Astrocyte (in vitro differentiated cells and primary cell): ENCODE measurements at regions not wholly inside any gene's neighbourhood (a gene's known extent, or its start where the extent isn't known, plus 50 kb on each side); places are given as distances from the start of the nearest gene placed in this dataset.

Experiments used
- DNase-seq: peaks from one replicate; pipeline ENCODE4 v3.0.0-alpha.2; 2010; ENCODE audit warnings: low read depth
- FAIRE-seq: peaks from 2 replicates; lab custom pipeline; 2011; peaks lifted over from hg19 to GRCh38; lab: Jason Lieb, UNC
- H2AFZ ChIP-seq: 2 replicates; pipeline ENCODE4 v1.6.0; 2012; ENCODE audit warnings: low read depth, low read length, inconsistent platforms
- H3K27ac ChIP-seq: 2 replicates; pipeline ENCODE4 v1.5.1; 2011; ENCODE audit warnings: low read depth, low read length, inconsistent platforms
- H3K27me3 ChIP-seq: 2 replicates; pipeline ENCODE4 v1.6.0; 2011; ENCODE audit warnings: low read length, inconsistent platforms; ENCODE audit not compliant: insufficient read depth
- H3K36me3 ChIP-seq: 2 replicates; pipeline ENCODE4 v1.5.1; 2011; ENCODE audit warnings: low read length, inconsistent platforms; ENCODE audit not compliant: insufficient read depth
- H3K4me1 ChIP-seq: 2 replicates; pipeline ENCODE4 v1.5.1; 2011; ENCODE audit warnings: low read length, inconsistent platforms; ENCODE audit not compliant: insufficient read depth
- H3K4me2 ChIP-seq: 2 replicates; pipeline ENCODE4 v1.6.0; 2012; ENCODE audit warnings: low read length, inconsistent platforms
- H3K4me3 ChIP-seq: 2 replicates; pipeline ENCODE4 v1.5.1; 2011; ENCODE audit warnings: low read depth, mild to moderate bottlenecking, low read length, inconsistent platforms; ENCODE audit not compliant: insufficient read depth
- H3K79me2 ChIP-seq: 2 replicates; pipeline ENCODE4 v1.6.0; 2012; ENCODE audit warnings: mild to moderate bottlenecking, low read length, inconsistent platforms; ENCODE audit not compliant: insufficient read depth
- H3K9ac ChIP-seq: 2 replicates; pipeline ENCODE4 v1.6.0; 2012; ENCODE audit warnings: mild to moderate bottlenecking, low read length, inconsistent platforms
- H3K9me3 ChIP-seq: 2 replicates; pipeline ENCODE4 v1.5.1; 2012; ENCODE audit warnings: low read depth, mild to moderate bottlenecking, low read length, inconsistent platforms; ENCODE audit not compliant: insufficient read depth
- H4K20me1 ChIP-seq: 2 replicates; pipeline ENCODE4 v1.6.0; 2012; ENCODE audit warnings: low read length, inconsistent platforms; ENCODE audit not compliant: insufficient read depth
- H3K27ac Mint-ChIP-seq: one replicate; pipeline ENCODE4 v1.8.0; 2021; ENCODE audit warnings: mild to moderate bottlenecking, mixed read lengths; ENCODE audit not compliant: unreplicated experiment
- H3K27me3 Mint-ChIP-seq: one replicate; pipeline ENCODE4 v1.8.0; 2021; ENCODE audit warnings: low read depth, mixed read lengths; ENCODE audit not compliant: unreplicated experiment
- H3K36me3 Mint-ChIP-seq: one replicate; pipeline ENCODE4 v1.8.0; 2021; ENCODE audit warnings: low read depth, mixed read lengths; ENCODE audit not compliant: unreplicated experiment
- H3K4me1 Mint-ChIP-seq: one replicate; pipeline ENCODE4 v1.8.0; 2021; ENCODE audit warnings: low read depth, mixed read lengths; ENCODE audit not compliant: unreplicated experiment
- H3K4me3 Mint-ChIP-seq: one replicate; pipeline ENCODE4 v1.8.0; 2021; ENCODE audit warnings: mild to moderate bottlenecking, moderate library complexity, mixed read lengths; ENCODE audit not compliant: unreplicated experiment
- H3K9me3 Mint-ChIP-seq: one replicate; pipeline ENCODE4 v1.8.0; 2021; ENCODE audit warnings: mild to moderate bottlenecking, mixed read lengths; ENCODE audit not compliant: unreplicated experiment
- CTCF ChIP-seq: IDR thresholded peaks from 2 replicates; pipeline ENCODE4 v1.5.1; 2011; ENCODE audit warnings: low read depth, mild to moderate bottlenecking, inconsistent platforms, low read length, moderate library complexity; ENCODE audit not compliant: insufficient read depth
- EZH2 ChIP-seq: IDR thresholded peaks from 2 replicates; pipeline ENCODE4 v1.6.1; 2012; ENCODE audit warnings: mild to moderate bottlenecking, low read length, inconsistent platforms; ENCODE audit not compliant: insufficient read depth

GRCh38 chr5:28286566-28286965 is 1248.2 kb upstream of the CDH9 start:
- Histone ChIP-seq H3K36me3 (no peaks in the 10 kb centered on the region), H2AFZ (no peak overlapping the region), H3K4me2 (no peak overlapping the region), H3K9ac (no peak overlapping the region), H3K27ac (no peak overlapping the region), H3K79me2 (no peaks in the 10 kb centered on the region), H3K4me3 (no peak overlapping the region), H3K9me3 (no peaks in the 10 kb centered on the region), H4K20me1 (no peaks in the 10 kb centered on the region), H3K27me3 (no peaks in the 10 kb centered on the region), H3K4me1 (no peaks in the 10 kb centered on the region)
- H3K4me3 Mint-ChIP-seq = no peak overlapping the region
- DNase-seq (no peak), FAIRE-seq (no peak)
- no peaks in the 10 kb centered on the region for H3K36me3 Mint-ChIP-seq
- H3K4me1 Mint-ChIP-seq = peaks cover 15% of the 10 kb centered on the region
- H3K9me3 Mint-ChIP-seq = no peaks in the 10 kb centered on the region
- TF ChIP-seq CTCF = no peak
- H3K27me3 Mint-ChIP-seq = no peaks in the 10 kb centered on the region
- H3K27ac Mint-ChIP-seq = no peak overlapping the region

GRCh38 chr5:28284788-28285187 is 1246.4 kb upstream of the CDH9 start:
- TF ChIP-seq EZH2 (no peak), CTCF (no peak)
- Histone ChIP-seq H3K4me1 (peaks cover 4% of the 10 kb centered on the region), H4K20me1 (no peaks in the 10 kb centered on the region), H3K4me2 (no peak overlapping the region), H3K9ac (no peak overlapping the region), H3K36me3 (no peaks in the 10 kb centered on the region), H2AFZ (no peak overlapping the region), H3K79me2 (no peaks in the 10 kb centered on the region), H3K27ac (no peak overlapping the region), H3K4me3 (no peak overlapping the region), H3K9me3 (no peaks in the 10 kb centered on the region), H3K27me3 (no peaks in the 10 kb centered on the region)
- Mint-ChIP-seq H3K36me3 (no peaks in the 10 kb centered on the region), H3K27me3 (no peaks in the 10 kb centered on the region), H3K4me1 (peaks cover 22% of the 10 kb centered on the region), H3K27ac (no peak overlapping the region), H3K4me3 (no peak overlapping the region), H3K9me3 (no peaks in the 10 kb centered on the region)
- DNase-seq = no peak
- no peak for FAIRE-seq

GRCh38 chr5:28281351-28281750 is 1243.0 kb upstream of the CDH9 start:
- peaks cover 4% of the 10 kb centered on the region for H3K4me1 ChIP-seq
- Mint-ChIP-seq H3K27ac (peak overlapping the region; percentile 96), H3K4me3 (no peak overlapping the region), H3K27me3 (no peaks in the 10 kb centered on the region), H3K4me1 (peaks cover 22% of the 10 kb centered on the region), H3K9me3 (no peaks in the 10 kb centered on the region), H3K36me3 (no peaks in the 10 kb centered on the region)
- no peak overlapping the region for H3K9ac ChIP-seq
- H3K79me2 ChIP-seq = no peaks in the 10 kb centered on the region
- no peak overlapping the region for H2AFZ ChIP-seq
- no peaks in the 10 kb centered on the region for H3K36me3 ChIP-seq
- H3K4me2 ChIP-seq = no peak overlapping the region
- no peak overlapping the region for H3K4me3 ChIP-seq
- TF ChIP-seq EZH2 = no peak
- TF ChIP-seq CTCF = no peak
- H3K27me3 ChIP-seq = no peaks in the 10 kb centered on the region
- H4K20me1 ChIP-seq = no peaks in the 10 kb centered on the region
- no peak overlapping the region for H3K27ac ChIP-seq
- H3K9me3 ChIP-seq = no peaks in the 10 kb centered on the region
- FAIRE-seq (peak; percentile 34), DNase-seq (peak; percentile 51)
